ENCODE measurements at regions not wholly inside any gene's neighbourhood (a gene's known extent, or its start where the extent isn't known, plus 50 kb on each side); places are given as distances from the start of the nearest gene placed in this dataset.

DNA sequence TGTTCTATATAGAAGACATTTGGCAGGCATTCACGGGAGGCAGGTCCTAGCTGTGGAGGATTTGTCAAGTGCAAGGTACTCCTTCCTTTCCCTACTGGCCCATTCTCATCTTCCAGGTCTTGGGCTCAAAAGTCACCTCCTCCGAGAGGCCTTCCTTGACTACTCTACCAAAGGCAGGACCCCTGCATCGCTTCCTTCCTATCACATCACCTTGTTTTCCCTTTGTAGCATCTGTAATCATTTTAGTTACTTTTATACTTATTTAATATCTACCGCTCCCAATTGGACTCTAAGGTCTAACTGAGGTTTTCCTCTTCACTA, 296.8 kb upstream of the KAZN start:
- no peak for TF ChIP-seq CTCF (conservative IDR thresholded peaks at IDR 0.05; ENCODE audit: low read depth, low read length)
- no peak for TF ChIP-seq EZH2 (IDR thresholded peaks at IDR 0.05; ENCODE audit: borderline replicate concordance, low read depth, low read length, poor library complexity, severe bottlenecking)

Measured in A673 (cell line).